ENCODE measurements at regions not wholly inside any gene's neighbourhood (a gene's known extent, or its start where the extent isn't known, plus 50 kb on each side); places are given as distances from the start of the nearest gene placed in this dataset.

GRCh38 chr17:33986566-33986965 is 268.5 kb upstream of the CCL2 start:
- intact Hi-C loops (cut with DNase I) = no loop called here

DNA sequence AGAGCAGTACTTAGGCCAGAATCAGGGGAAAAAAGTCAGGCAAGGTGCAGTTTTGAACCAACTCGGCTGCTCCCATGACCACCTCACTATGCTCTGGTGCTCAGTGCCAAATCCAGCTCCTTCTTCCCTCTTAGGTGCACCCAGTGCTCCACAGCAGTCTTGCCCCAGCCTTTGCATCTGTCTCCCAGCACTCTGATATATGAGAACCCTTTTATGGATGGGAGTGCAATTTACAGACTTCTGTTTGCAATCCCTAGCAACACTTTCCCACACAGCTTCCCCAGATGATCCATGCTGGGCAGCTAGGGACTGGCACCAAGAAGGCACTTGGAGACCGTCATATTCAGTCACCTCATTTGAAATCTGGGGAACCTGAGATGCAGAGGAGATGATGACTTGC is 267.9 kb upstream of the CCL2 start:
- intact Hi-C loops (cut with DNase I) = no loop called here
- no peaks in the 10 kb centered on the region for H3K36me3 ChIP-seq
- no peak overlapping the region for H3K4me3 ChIP-seq
- ATAC-seq (no peak), DNase-seq (no peak)
- no peak overlapping the region for H3K27ac ChIP-seq
- H3K4me1 ChIP-seq = no peaks in the 10 kb centered on the region
- no peaks in the 10 kb centered on the region for H3K27me3 ChIP-seq
- TF ChIP-seq, protein P1, sequence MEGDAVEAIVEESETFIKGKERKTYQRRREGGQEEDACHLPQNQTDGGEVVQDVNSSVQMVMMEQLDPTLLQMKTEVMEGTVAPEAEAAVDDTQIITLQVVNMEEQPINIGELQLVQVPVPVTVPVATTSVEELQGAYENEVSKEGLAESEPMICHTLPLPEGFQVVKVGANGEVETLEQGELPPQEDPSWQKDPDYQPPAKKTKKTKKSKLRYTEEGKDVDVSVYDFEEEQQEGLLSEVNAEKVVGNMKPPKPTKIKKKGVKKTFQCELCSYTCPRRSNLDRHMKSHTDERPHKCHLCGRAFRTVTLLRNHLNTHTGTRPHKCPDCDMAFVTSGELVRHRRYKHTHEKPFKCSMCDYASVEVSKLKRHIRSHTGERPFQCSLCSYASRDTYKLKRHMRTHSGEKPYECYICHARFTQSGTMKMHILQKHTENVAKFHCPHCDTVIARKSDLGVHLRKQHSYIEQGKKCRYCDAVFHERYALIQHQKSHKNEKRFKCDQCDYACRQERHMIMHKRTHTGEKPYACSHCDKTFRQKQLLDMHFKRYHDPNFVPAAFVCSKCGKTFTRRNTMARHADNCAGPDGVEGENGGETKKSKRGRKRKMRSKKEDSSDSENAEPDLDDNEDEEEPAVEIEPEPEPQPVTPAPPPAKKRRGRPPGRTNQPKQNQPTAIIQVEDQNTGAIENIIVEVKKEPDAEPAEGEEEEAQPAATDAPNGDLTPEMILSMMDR (IDR thresholded peaks at IDR 0.05) = no peak
- no peaks in the 10 kb centered on the region for H3K9me3 ChIP-seq

More at GRCh38 chr17:33986566-33986965, 268.5 kb upstream of the CCL2 start:
- Histone ChIP-seq H3K27ac (no peak overlapping the region), H3K9me3 (no peaks in the 10 kb centered on the region), H3K36me3 (no peaks in the 10 kb centered on the region), H3K4me1 (no peaks in the 10 kb centered on the region), H3K27me3 (no peaks in the 10 kb centered on the region), H3K4me3 (no peak overlapping the region)
- TF ChIP-seq, protein P1 (IDR thresholded peaks at IDR 0.05) = no peak
- DNase-seq = no peak
- no peak for ATAC-seq

DNA sequence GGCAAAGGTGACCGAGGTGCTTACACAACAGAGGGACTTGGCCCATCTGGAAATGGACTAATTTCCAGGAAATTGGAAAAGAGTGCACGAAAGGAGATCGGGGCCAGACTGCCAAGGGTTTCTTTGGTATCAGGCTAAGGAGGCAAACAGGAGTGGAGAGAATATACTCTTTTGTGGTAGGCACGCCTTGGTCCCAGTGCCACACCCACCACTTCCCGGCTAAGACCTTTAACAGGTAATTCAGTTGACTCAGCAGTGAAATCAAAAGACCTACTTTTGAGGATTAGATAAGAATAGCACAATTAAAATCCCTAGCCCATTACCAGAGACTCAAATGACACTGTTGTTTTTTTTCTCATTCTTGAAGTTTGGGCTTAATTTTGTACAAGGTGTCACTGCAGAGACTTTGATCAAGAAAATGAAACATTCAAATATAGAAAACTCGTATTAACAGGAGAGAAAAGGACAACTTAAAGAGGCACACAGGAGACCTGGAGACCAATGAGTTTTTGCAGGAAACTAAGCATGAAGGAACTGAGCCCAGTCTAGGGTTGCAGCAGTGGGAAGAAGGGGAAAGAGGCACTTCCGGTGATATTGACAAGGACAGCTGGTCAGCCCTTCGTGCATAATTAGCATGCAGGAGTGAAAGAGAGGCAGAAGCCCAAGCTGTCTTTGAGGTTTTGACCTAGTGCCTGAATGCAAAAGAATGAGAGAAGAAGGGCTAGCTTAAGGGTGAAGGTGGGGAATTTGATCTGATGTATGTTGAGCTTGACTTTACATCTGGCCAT is 265.5 kb upstream of the CCL2 start:
- Histone ChIP-seq H3K27me3 (no peaks in the 10 kb centered on the region), H3K4me1 (no peaks in the 10 kb centered on the region), H3K9me3 (no peaks in the 10 kb centered on the region), H3K36me3 (no peaks in the 10 kb centered on the region), H3K27ac (no peak overlapping the region), H3K4me3 (no peak overlapping the region)
- TF ChIP-seq, protein P1 (IDR thresholded peaks at IDR 0.05) = no peak
- DNase-seq = no peak
- peak; percentile 85 for ATAC-seq
- intact Hi-C loops (cut with DNase I) = no loop called here

- TF ChIP-seq, protein P1 (IDR thresholded peaks at IDR 0.05) = no peak
- H3K36me3 ChIP-seq = no peaks in the 10 kb centered on the region
- no peaks in the 10 kb centered on the region for H3K27me3 ChIP-seq
- intact Hi-C loops (cut with DNase I) = no loop called here
- H3K27ac ChIP-seq = no peak overlapping the region
- ATAC-seq (no peak), DNase-seq (no peak)
- no peaks in the 10 kb centered on the region for H3K9me3 ChIP-seq
- no peaks in the 10 kb centered on the region for H3K4me1 ChIP-seq
- no peak overlapping the region for H3K4me3 ChIP-seq
These were observed 264.0 kb upstream of the CCL2 start for GRCh38 chr17:33990943-33991706.

DNA sequence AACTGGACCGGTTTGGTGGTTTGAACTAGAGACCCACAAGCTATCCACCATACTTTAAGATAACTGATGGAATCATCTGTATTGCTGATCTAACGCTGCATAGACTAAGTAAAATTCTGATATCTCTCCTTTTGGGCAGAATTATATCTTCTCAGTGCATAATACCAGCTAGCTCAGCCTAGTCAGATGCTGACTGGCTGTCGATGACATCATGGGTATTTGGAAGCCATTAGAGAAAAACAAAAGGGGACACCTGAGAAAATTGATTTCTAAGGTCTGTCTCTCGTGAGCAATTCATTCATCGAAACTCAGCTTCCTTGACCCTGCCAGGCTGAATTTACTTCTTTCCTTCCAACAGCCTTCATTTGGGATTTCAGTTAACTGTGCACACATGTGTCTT is 263.0 kb upstream of the CCL2 start:
- no peak overlapping the region for H3K27ac ChIP-seq
- no peak for DNase-seq
- ATAC-seq = no peak
- intact Hi-C loops (cut with DNase I) = no loop called here
- no peaks in the 10 kb centered on the region for H3K4me1 ChIP-seq
- no peaks in the 10 kb centered on the region for H3K36me3 ChIP-seq
- H3K9me3 ChIP-seq = no peaks in the 10 kb centered on the region
- TF ChIP-seq, protein P1 (IDR thresholded peaks at IDR 0.05) = no peak
- no peak overlapping the region for H3K4me3 ChIP-seq
- no peaks in the 10 kb centered on the region for H3K27me3 ChIP-seq

All from left lung (tissue), 4 donors.